Right renal cortex interstitium (tissue), 3 donors: ENCODE measurements at regions not wholly inside any gene's neighbourhood (a gene's known extent, or its start where the extent isn't known, plus 50 kb on each side); places are given as distances from the start of the nearest gene placed in this dataset.

Experiments used
- DNase-seq, 3 donors: peaks; one replicate each; pipeline ENCODE4 v3.0.0-alpha.2; 2013; ENCODE audit warnings: low read depth in 3 of 3, low spot score in 2 of 3

DNA sequence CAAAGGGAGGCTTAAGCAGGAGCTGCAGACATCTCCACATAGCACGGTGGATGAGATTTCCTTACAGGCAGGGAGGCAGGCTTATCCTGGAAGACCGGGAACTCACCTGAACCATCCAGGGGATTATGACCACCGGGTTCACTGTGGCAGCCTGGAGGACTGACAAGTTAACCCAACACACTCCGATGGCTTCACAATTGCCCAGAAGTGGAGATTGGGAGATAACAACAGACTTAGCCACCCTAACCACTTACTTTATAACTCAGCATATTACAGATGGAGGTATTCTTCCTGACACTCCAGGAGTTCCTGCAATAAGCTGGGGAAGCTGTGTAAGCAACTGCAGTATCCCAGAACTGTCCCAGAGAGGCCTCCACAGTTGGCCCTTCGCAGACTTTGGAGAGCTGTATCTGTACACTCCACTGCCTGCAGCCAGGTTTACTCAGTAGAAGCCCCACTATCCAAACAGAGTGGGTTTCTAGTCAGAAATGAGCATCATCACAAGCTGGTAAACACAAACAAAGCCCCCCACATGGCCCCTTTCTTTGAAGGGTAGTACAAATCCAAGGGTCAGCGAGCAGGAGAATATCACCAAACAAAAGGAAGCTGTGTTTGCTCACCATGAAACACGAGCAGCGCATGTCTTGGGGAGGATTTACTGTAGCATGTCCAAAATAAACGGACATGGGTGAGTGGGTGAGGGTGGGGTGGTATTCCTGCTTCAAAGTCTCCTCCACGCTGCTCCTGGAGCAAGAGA, 462.2 kb downstream of the RASEF start:
- peak in 1 of 3 donors; percentile 43 for DNase-seq

- no peak for DNase-seq
Observed at GRCh38 chr9:82601293-82601771, 461.6 kb downstream of the RASEF start.

DNA sequence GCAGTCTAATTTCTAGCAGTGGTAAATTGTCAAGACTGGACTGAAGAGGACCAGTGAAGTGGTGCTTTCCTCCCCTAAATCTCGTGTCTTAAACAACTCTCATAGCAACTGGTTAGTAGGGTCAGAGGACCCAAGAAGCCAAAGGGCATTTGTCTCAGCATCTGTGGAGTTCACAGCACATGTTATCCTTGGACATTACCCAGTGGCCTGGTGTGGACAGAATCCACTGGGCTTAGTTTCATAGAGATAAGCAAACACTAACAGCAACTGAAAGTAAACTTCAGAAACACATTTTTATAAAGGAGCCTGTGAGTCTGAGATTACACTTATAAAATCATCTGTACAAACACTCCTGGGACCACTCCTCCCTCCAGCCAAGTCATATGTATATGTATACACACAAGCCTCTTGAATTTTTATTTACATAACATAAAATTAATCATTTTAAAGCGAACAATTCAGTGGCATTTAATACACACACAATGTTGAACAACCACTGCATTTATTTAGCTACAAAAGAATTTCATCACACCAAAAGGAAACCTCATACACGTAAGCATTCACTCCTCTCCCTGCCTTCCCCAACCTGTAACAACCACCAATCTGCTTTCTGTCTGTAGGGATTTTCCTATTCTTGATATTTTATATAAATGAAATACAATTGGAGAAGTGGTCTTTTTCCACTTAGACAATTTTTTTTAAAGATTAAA, 457.8 kb downstream of the RASEF start:
- peak in 1 of 3 donors; percentile 38 for DNase-seq

GRCh38 chr9:82605657-82606031, 457.3 kb downstream of the RASEF start:
- DNase-seq, result no peak

DNA sequence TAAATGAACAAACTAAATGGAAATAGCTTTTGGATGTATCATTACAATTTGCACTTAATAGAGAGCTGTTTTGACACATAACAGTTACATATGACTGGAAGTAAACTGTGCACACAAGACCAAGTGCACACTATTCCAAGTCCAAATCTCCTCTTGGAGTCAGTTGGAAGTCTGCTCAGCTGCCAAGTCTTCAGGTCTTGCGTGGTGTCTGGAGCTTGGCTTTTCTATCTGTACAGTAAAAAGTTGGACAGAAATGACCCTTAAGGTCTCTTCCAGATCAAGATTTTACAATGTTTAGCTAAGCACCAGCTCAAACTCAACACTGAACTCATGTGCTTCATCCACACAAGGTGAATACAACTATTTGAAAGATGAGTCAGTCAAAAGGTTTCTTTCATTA, 456.9 kb downstream of the RASEF start:
- DNase-seq, result no peak

- DNase-seq, result peak in 2 of 3 donors; percentile 60
Observed at GRCh38 chr9:82606492-82607382, 456.2 kb downstream of the RASEF start.

DNA sequence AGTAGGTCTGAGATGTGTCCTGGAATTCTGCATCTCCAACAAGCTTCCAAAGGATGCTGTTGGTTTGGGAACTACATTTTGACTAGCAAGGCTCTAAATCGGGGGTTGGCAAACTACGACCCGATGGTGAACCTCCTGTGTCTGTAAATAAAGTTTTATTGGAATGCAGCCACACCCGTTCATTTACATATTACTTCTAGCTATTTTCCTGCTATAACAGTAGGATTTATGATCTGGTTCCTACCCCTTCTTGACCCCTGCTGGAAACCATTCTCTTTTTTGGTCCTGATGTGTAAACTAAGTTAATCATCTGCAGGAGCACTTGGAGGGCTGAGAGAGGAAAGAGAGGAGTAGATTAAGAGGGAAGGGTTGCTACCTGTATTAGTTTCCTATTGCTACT, 454.5 kb downstream of the RASEF start:
- no peak for DNase-seq

GRCh38 chr9:82612942-82613341, 450.0 kb downstream of the RASEF start:
- DNase-seq, result no peak

DNA sequence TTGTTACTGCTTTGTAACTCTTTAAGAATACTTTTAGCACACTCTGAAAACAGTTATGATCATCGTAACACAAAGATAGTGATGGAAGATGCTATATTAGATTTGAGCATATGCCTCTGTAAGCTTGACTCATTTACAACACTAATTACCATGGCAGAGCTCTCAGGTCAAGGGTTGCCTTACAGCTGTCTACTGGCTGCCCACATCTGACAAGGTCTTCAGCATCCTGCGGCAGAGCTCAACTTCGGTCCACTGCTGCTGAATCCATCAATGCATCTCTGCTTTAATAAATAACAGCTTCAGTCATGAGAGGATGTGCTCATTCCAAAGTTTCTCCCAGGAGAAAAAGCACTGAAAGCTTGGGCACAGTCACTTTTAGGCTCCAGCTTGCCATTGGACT, 449.4 kb downstream of the RASEF start:
- DNase-seq, result no peak

DNA sequence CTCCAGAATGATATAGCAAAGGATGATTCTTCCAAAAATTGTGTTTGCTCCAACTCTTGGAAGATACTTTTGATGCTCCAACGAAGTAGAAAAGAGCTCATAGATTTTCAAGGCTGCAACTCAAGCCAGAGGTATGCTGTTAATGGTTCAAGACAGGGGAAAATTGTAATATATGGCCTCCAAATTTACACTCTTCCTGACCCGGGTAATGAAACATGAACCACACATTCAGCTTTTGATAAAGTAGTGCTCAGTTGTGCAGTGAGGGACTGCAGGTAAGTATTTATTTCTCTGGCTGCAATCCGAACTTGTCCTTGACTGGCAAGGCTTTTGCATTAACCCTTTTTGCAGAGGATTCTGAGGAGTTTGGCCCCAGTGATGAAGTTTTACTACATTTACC, 446.4 kb downstream of the RASEF start:
- DNase-seq, result no peak

- no peak for DNase-seq
Observed at GRCh38 chr9:82621447-82621846, 441.5 kb downstream of the RASEF start.

GRCh38 chr9:82637368-82637767, 425.6 kb downstream of the RASEF start:
- DNase-seq, result no peak

DNA sequence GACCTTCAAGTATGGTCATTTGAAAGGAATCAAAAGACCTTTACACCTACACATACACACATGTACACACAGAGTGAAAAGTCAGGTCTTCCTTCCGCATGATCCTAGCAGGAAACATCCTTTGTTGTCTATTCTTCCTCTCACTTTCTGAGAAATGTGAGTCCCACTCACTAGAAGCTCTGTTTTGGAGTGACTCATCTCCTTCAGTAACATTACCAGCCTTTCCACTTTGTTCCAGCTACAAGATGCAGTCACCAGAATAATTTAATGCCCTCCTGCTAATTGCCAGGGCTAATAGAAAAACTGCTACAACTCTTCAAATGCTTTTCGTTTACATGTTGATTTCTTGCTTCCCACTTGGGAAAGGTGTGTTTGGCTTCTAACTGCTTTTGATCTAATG, 417.3 kb downstream of the RASEF start:
- DNase-seq, result no peak

DNA sequence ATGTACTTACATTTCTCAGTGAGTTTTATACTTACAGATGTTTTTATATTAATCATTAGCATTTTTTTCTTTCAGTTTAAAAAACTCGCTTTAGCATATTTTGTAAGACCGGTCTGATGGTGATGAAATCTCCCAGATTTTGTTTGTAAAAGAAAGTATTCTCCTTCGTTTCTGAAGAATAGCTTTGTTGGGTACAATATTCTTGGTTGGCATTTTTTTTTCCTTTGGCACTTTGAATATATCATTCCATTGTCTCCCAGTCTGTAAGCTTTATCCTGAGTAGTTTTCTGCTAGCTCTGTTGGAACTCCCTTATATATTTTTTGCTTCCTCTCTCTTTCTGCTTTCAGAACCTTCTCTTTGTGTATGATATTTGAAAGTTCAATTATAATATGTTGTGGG, 412.6 kb downstream of the RASEF start:
- DNase-seq, result no peak

DNA sequence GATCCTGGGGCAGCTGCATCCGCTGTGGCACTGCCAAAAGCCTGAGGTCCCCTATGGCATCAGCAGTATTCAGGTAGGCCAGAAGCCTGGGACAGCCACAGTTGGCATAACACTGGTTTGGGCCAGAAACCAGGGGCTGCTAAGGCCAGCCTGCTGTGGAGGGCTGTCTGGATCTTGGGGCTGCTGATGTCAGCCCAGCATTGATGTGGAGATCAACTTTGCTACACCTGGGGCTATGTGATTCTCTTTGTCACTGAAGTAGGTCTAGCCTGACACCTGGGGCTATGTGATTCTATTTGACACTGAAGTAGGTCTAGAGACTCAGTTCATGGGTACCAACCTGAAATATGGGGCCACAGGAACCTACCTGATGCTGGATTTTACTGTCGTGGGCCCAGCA, 411.5 kb downstream of the RASEF start:
- no peak for DNase-seq

DNA sequence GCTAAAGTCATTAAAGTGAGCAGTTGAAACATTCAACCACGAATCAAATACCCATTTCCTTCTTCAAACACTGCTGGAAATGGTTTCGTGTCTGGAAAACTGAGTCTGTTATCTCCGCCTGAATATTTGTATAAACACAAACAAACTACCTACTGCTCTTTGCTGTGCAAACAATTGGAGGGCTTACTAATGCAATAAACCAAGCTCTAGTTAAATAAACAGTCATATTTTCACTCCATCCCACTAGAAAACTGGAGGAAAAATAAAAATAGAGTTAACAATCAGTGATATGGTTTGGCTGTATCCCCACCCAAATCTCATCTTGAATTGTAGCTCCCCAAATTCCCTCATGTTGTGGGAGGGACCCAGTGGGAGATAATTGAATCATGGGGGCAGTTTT, 397.6 kb downstream of the RASEF start:
- DNase-seq, result no peak

- no peak for DNase-seq
Observed at GRCh38 chr9:82668689-82669199, 394.2 kb downstream of the RASEF start.

GRCh38 chr9:82670000-82670399, 392.9 kb downstream of the RASEF start:
- DNase-seq, result no peak

- DNase-seq, result no peak
Observed at GRCh38 chr9:82670726-82671125, 392.2 kb downstream of the RASEF start.

- DNase-seq, result no peak
Observed at GRCh38 chr9:82673201-82673600, 389.7 kb downstream of the RASEF start.

DNA sequence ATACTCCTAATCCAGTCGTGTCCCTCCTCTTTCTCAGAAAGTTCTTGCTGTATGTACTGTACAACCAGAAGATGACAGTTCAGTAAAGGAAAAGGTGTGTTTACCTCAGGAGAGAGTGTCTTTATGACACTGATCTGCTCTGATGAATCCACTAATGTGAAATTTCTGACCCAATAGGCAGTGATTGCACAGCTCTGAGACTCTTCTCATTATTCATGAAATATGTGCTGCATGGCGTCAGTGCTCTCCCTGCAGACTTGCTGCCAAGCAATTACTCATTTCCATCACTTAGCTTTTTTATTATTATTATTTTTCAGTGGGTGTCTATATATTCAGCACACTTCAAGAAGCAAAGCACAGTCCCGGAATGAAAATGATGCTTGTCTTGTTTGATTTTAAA, 389.0 kb downstream of the RASEF start:
- no peak for DNase-seq
